Suppressor macrophage (primary cell): ENCODE measurements at regions not wholly inside any gene's neighbourhood (a gene's known extent, or its start where the extent isn't known, plus 50 kb on each side); places are given as distances from the start of the nearest gene placed in this dataset.

ENCODE experiments used
- DNase-seq, 4 experiments: peaks; one replicate each; pipeline ENCODE4 v3.0.0-alpha.2; 2020 to 2022

- DNase-seq = no peak
Measured at GRCh38 chr11:70833011-70833410, 419.4 kb downstream of the SHANK2 start.

- no peak for DNase-seq
Measured at GRCh38 chr11:70833554-70833953, 418.8 kb downstream of the SHANK2 start.

GRCh38 chr11:70834277-70834940 lies 418.0 kb downstream of the SHANK2 start:
- DNase-seq = no peak

GRCh38 chr11:70834984-70835560 lies 417.3 kb downstream of the SHANK2 start:
- DNase-seq = no peak

GRCh38 chr11:70836071-70836470 lies 416.3 kb downstream of the SHANK2 start:
- DNase-seq = no peak

GRCh38 chr11:70838198-70838597 lies 414.2 kb downstream of the SHANK2 start:
- DNase-seq = no peak

GRCh38 chr11:70839851-70840250 lies 412.5 kb downstream of the SHANK2 start:
- no peak for DNase-seq

- DNase-seq = no peak
Measured at GRCh38 chr11:70841264-70841663, 411.1 kb downstream of the SHANK2 start.

- DNase-seq = no peak
Measured at GRCh38 chr11:70842256-70842655, 410.1 kb downstream of the SHANK2 start.

GRCh38 chr11:70842701-70843100 lies 409.7 kb downstream of the SHANK2 start:
- DNase-seq = no peak

GRCh38 chr11:70843906-70844305 lies 408.5 kb downstream of the SHANK2 start:
- no peak for DNase-seq

GRCh38 chr11:70844387-70844786 lies 408.0 kb downstream of the SHANK2 start:
- no peak for DNase-seq

GRCh38 chr11:70845591-70846041 lies 406.8 kb downstream of the SHANK2 start:
- DNase-seq = no peak

GRCh38 chr11:70846781-70847655 lies 405.4 kb downstream of the SHANK2 start:
- DNase-seq = no peak

GRCh38 chr11:70848243-70848750 lies 404.1 kb downstream of the SHANK2 start:
- DNase-seq = no peak

- DNase-seq = no peak
Measured at GRCh38 chr11:70849031-70849430, 403.3 kb downstream of the SHANK2 start.

GRCh38 chr11:70851308-70851707 lies 401.1 kb downstream of the SHANK2 start:
- DNase-seq = no peak

- DNase-seq = no peak
Measured at GRCh38 chr11:70851907-70852306, 400.5 kb downstream of the SHANK2 start.

GRCh38 chr11:70853068-70853769 lies 399.2 kb downstream of the SHANK2 start:
- DNase-seq = no peak

GRCh38 chr11:70853770-70854108 lies 398.6 kb downstream of the SHANK2 start:
- no peak for DNase-seq

GRCh38 chr11:70854201-70854600 lies 398.2 kb downstream of the SHANK2 start:
- DNase-seq = no peak

GRCh38 chr11:70854901-70855556 lies 397.3 kb downstream of the SHANK2 start:
- DNase-seq = no peak
